GM12873 (cell line): ENCODE measurements at regions not wholly inside any gene's neighbourhood (a gene's known extent, or its start where the extent isn't known, plus 50 kb on each side); places are given as distances from the start of the nearest gene placed in this dataset.

Experiments used
- CTCF ChIP-seq: IDR thresholded peaks from 2 replicates; pipeline ENCODE4 v1.5.1; 2012; ENCODE audit warnings: low read depth, mild to moderate bottlenecking, moderate library complexity, low read length, control low read depth; ENCODE audit not compliant: insufficient read depth; ENCODE audit errors: missing control alignments

- TF ChIP-seq CTCF = no peak
Observed at GRCh38 chr2:17195016-17195415, 323.2 kb downstream of the RAD51AP2 start.

GRCh38 chr2:17194083-17194482, 324.2 kb downstream of the RAD51AP2 start:
- no peak for TF ChIP-seq CTCF

- no peak for TF ChIP-seq CTCF
Observed at GRCh38 chr2:17191223-17191622, 327.0 kb downstream of the RAD51AP2 start.

GRCh38 chr2:17190527-17190926, 327.7 kb downstream of the RAD51AP2 start:
- TF ChIP-seq CTCF = no peak

GRCh38 chr2:17188721-17189120, 329.5 kb downstream of the RAD51AP2 start:
- no peak for TF ChIP-seq CTCF

- no peak for TF ChIP-seq CTCF
Observed at GRCh38 chr2:17184512-17184911, 333.7 kb downstream of the RAD51AP2 start.

- TF ChIP-seq CTCF = no peak
Observed at GRCh38 chr2:17182399-17182798, 335.8 kb downstream of the RAD51AP2 start.

GRCh38 chr2:17181051-17181752, 337.0 kb downstream of the RAD51AP2 start:
- TF ChIP-seq CTCF = no peak
